Mesendoderm (in vitro differentiated cells): ENCODE measurements at regions not wholly inside any gene's neighbourhood (a gene's known extent, or its start where the extent isn't known, plus 50 kb on each side); places are given as distances from the start of the nearest gene placed in this dataset.

Experiments
- DNase-seq: peaks from one replicate; pipeline ENCODE4 v3.0.0; 2013
- H2AK5ac ChIP-seq: 2 replicates; pipeline ENCODE4 v1.6.1; 2013; ENCODE audit warnings: low read length, inconsistent platforms
- H2BK120ac ChIP-seq: 2 replicates; pipeline ENCODE4 v1.6.1; 2013; ENCODE audit warnings: low read depth, mild to moderate bottlenecking, low read length, moderate library complexity, mixed read lengths
- H2BK15ac ChIP-seq: replicated peaks from 2 replicates; pipeline ENCODE4 v1.6.1; 2013; ENCODE audit warnings: low read depth, mild to moderate bottlenecking, moderate library complexity
- H2BK5ac ChIP-seq: 2 replicates; pipeline ENCODE4 v1.6.1; 2013; ENCODE audit warnings: low read length, inconsistent platforms
- H3K18ac ChIP-seq: 2 replicates; pipeline ENCODE4 v1.6.1; 2013; ENCODE audit warnings: mild to moderate bottlenecking, low read length, mixed read lengths
- H3K23ac ChIP-seq: one replicate; pipeline ENCODE4 v1.6.1; 2013; ENCODE audit warnings: low read length
- H3K27ac ChIP-seq: 2 replicates; pipeline ENCODE4 v1.5.1; 2013; ENCODE audit warnings: low read depth, mild to moderate bottlenecking, inconsistent platforms, low read length, moderate library complexity
- H3K27me3 ChIP-seq: 2 replicates; pipeline ENCODE4 v1.6.1; 2013; ENCODE audit warnings: low read length, control low read depth, mild to moderate bottlenecking, inconsistent platforms; ENCODE audit not compliant: insufficient read depth, poor library complexity
- H3K36me3 ChIP-seq: 2 replicates; pipeline ENCODE4 v1.6.1; 2013; ENCODE audit warnings: low read length, inconsistent platforms; ENCODE audit not compliant: control insufficient read depth, insufficient read depth
- H3K4ac ChIP-seq: one replicate; pipeline ENCODE4 v1.6.1; 2013; ENCODE audit warnings: low read depth, mild to moderate bottlenecking, low read length, moderate library complexity
- H3K4me1 ChIP-seq: 2 replicates; pipeline ENCODE4 v1.6.1; 2013; ENCODE audit warnings: low read depth, low read length, inconsistent platforms; ENCODE audit not compliant: control insufficient read depth
- H3K4me2 ChIP-seq: 2 replicates; pipeline ENCODE4 v1.6.1; 2013; ENCODE audit warnings: low read length
- H3K4me3 ChIP-seq: 2 replicates; pipeline ENCODE4 v1.5.1; 2013; ENCODE audit warnings: mild to moderate bottlenecking, low read length
- H3K56ac ChIP-seq: one replicate; pipeline ENCODE4 v1.6.1; 2013; ENCODE audit warnings: low read length
- H3K79me1 ChIP-seq: 2 replicates; pipeline ENCODE4 v1.6.1; 2013; ENCODE audit warnings: low read length, inconsistent platforms
- H3K79me2 ChIP-seq: 2 replicates; pipeline ENCODE4 v1.6.1; 2013; ENCODE audit warnings: mild to moderate bottlenecking, low read length; ENCODE audit not compliant: control insufficient read depth, insufficient read depth
- H3K9ac ChIP-seq: 2 replicates; pipeline ENCODE4 v1.6.1; 2013; ENCODE audit warnings: low read length, inconsistent platforms
- H4K5ac ChIP-seq: one replicate; pipeline ENCODE4 v1.6.1; 2013; ENCODE audit warnings: low read length
- H4K8ac ChIP-seq: one replicate; pipeline ENCODE4 v1.6.1; 2013; ENCODE audit warnings: low read depth, mild to moderate bottlenecking, control low read depth, low read length, moderate library complexity
- WGBS: extraction: QIAGEN DNeasy Blood & Tissue Kit; methylation state at CpG from one replicate; pipeline ENCODE4 v1.1.7; 2013; ENCODE audit warnings: low lambda C conversion rate, missing lambda C conversion rate; ENCODE audit not compliant: insufficient coverage; ENCODE audit errors: extremely low coverage; 5-methylcytosine and 5-hydroxymethylcytosine counted together

GRCh38 chr12:65615118-65615517, 209.2 kb upstream of the HMGA2 start:
- DNase-seq: no peak
- no peak overlapping the region for H4K8ac ChIP-seq

GRCh38 chr12:65616022-65616421, 208.3 kb upstream of the HMGA2 start:
- no peaks in the 10 kb centered on the region for H3K79me1 ChIP-seq
- H3K36me3 ChIP-seq: no peaks in the 10 kb centered on the region
- no peak overlapping the region for H4K8ac ChIP-seq
- H3K23ac ChIP-seq: no peak overlapping the region
- no peaks in the 10 kb centered on the region for H3K27me3 ChIP-seq
- no peak for DNase-seq
- no peak overlapping the region for H2BK120ac ChIP-seq
- no CpG with 5 or more reads among the region's 1 CpG for WGBS
- H4K5ac ChIP-seq: no peak overlapping the region
- no peak overlapping the region for H3K18ac ChIP-seq
- H3K4me2 ChIP-seq: no peak overlapping the region
- no peak overlapping the region for H3K9ac ChIP-seq
- no peaks in the 10 kb centered on the region for H3K79me2 ChIP-seq
- H3K4ac ChIP-seq: no peak overlapping the region
- no peak overlapping the region for H2AK5ac ChIP-seq
- no peak overlapping the region for H2BK15ac ChIP-seq
- H3K4me1 ChIP-seq: no peaks in the 10 kb centered on the region
- no peak overlapping the region for H3K27ac ChIP-seq
- no peak overlapping the region for H3K56ac ChIP-seq
- no peak overlapping the region for H3K4me3 ChIP-seq
- no peak overlapping the region for H2BK5ac ChIP-seq

More at GRCh38 chr12:65615118-65615517, 209.2 kb upstream of the HMGA2 start:
- no peak overlapping the region for H3K56ac ChIP-seq
- no peak overlapping the region for H3K4me2 ChIP-seq
- H3K18ac ChIP-seq: no peak overlapping the region
- H3K4ac ChIP-seq: no peak overlapping the region
- no peak overlapping the region for H2BK5ac ChIP-seq
- no peak overlapping the region for H4K5ac ChIP-seq
- no peak overlapping the region for H3K27ac ChIP-seq
- no peaks in the 10 kb centered on the region for H3K36me3 ChIP-seq
- no peak overlapping the region for H3K23ac ChIP-seq
- H3K9ac ChIP-seq: no peak overlapping the region
- H3K79me2 ChIP-seq: no peaks in the 10 kb centered on the region
- no peaks in the 10 kb centered on the region for H3K79me1 ChIP-seq
- no peak overlapping the region for H2AK5ac ChIP-seq
- H3K27me3 ChIP-seq: no peaks in the 10 kb centered on the region
- no peaks in the 10 kb centered on the region for H3K4me1 ChIP-seq
- no peak overlapping the region for H3K4me3 ChIP-seq
- no peak overlapping the region for H2BK15ac ChIP-seq
- WGBS: no CpG with 5 or more reads among the region's 2 CpGs
- H2BK120ac ChIP-seq: no peak overlapping the region

- no peak overlapping the region for H3K4me3 ChIP-seq
- no peak overlapping the region for H3K56ac ChIP-seq
- no peak overlapping the region for H3K9ac ChIP-seq
- H2BK120ac ChIP-seq: no peak overlapping the region
- no peaks in the 10 kb centered on the region for H3K79me2 ChIP-seq
- no peak overlapping the region for H2AK5ac ChIP-seq
- no peak overlapping the region for H3K4ac ChIP-seq
- no peaks in the 10 kb centered on the region for H3K36me3 ChIP-seq
- H3K4me2 ChIP-seq: no peak overlapping the region
- H3K4me1 ChIP-seq: no peaks in the 10 kb centered on the region
- no CpG with 5 or more reads among the region's 2 CpGs for WGBS
- H2BK5ac ChIP-seq: no peak overlapping the region
- H3K27ac ChIP-seq: no peak overlapping the region
- H3K23ac ChIP-seq: no peak overlapping the region
- no peak overlapping the region for H3K18ac ChIP-seq
- H4K8ac ChIP-seq: no peak overlapping the region
- H3K79me1 ChIP-seq: no peaks in the 10 kb centered on the region
- DNase-seq: no peak
- no peak overlapping the region for H2BK15ac ChIP-seq
- H4K5ac ChIP-seq: no peak overlapping the region
- H3K27me3 ChIP-seq: no peaks in the 10 kb centered on the region
These were observed 205.7 kb upstream of the HMGA2 start for GRCh38 chr12:65618588-65618987.

GRCh38 chr12:65619018-65619417, 205.3 kb upstream of the HMGA2 start:
- H3K56ac ChIP-seq: no peak overlapping the region
- H4K8ac ChIP-seq: no peak overlapping the region
- H3K79me1 ChIP-seq: no peaks in the 10 kb centered on the region
- H3K9ac ChIP-seq: no peak overlapping the region
- H3K27me3 ChIP-seq: no peaks in the 10 kb centered on the region
- no peak overlapping the region for H3K23ac ChIP-seq
- no peak overlapping the region for H2BK5ac ChIP-seq
- H3K27ac ChIP-seq: no peak overlapping the region
- no peak overlapping the region for H2AK5ac ChIP-seq
- WGBS: no CpG with 5 or more reads among the region's 4 CpGs
- H3K79me2 ChIP-seq: no peaks in the 10 kb centered on the region
- H3K4me2 ChIP-seq: no peak overlapping the region
- H3K36me3 ChIP-seq: no peaks in the 10 kb centered on the region
- H2BK15ac ChIP-seq: no peak overlapping the region
- H3K18ac ChIP-seq: no peak overlapping the region
- H2BK120ac ChIP-seq: no peak overlapping the region
- no peak for DNase-seq
- H3K4ac ChIP-seq: no peak overlapping the region
- no peak overlapping the region for H3K4me3 ChIP-seq
- H3K4me1 ChIP-seq: no peaks in the 10 kb centered on the region
- no peak overlapping the region for H4K5ac ChIP-seq

GRCh38 chr12:65620046-65620445, 204.2 kb upstream of the HMGA2 start:
- H2BK5ac ChIP-seq: no peak overlapping the region
- H2AK5ac ChIP-seq: no peak overlapping the region
- no CpG with 5 or more reads among the region's 1 CpG for WGBS
- H3K36me3 ChIP-seq: no peaks in the 10 kb centered on the region
- H4K8ac ChIP-seq: no peak overlapping the region
- H3K79me2 ChIP-seq: no peaks in the 10 kb centered on the region
- no peak overlapping the region for H3K56ac ChIP-seq
- H4K5ac ChIP-seq: no peak overlapping the region
- no peaks in the 10 kb centered on the region for H3K4me1 ChIP-seq
- no peak overlapping the region for H3K9ac ChIP-seq
- H3K79me1 ChIP-seq: no peaks in the 10 kb centered on the region
- H3K4me2 ChIP-seq: no peak overlapping the region
- no peak overlapping the region for H2BK120ac ChIP-seq
- no peak overlapping the region for H3K4ac ChIP-seq
- no peak overlapping the region for H3K23ac ChIP-seq
- H3K18ac ChIP-seq: no peak overlapping the region
- no peak overlapping the region for H3K27ac ChIP-seq
- no peaks in the 10 kb centered on the region for H3K27me3 ChIP-seq
- no peak overlapping the region for H3K4me3 ChIP-seq
- no peak for DNase-seq
- H2BK15ac ChIP-seq: no peak overlapping the region

GRCh38 chr12:65622056-65622455, 202.2 kb upstream of the HMGA2 start:
- Histone ChIP-seq H2BK120ac (no peak overlapping the region), H2AK5ac (no peak overlapping the region), H3K27me3 (no peaks in the 10 kb centered on the region), H3K4me3 (no peak overlapping the region), H3K27ac (no peak overlapping the region), H2BK5ac (no peak overlapping the region), H3K4ac (no peak overlapping the region), H3K79me1 (no peaks in the 10 kb centered on the region), H3K4me1 (no peaks in the 10 kb centered on the region), H4K8ac (no peak overlapping the region), H4K5ac (no peak overlapping the region), H2BK15ac (no peak overlapping the region), H3K36me3 (no peaks in the 10 kb centered on the region), H3K18ac (no peak overlapping the region), H3K9ac (no peak overlapping the region), H3K4me2 (no peak overlapping the region), H3K79me2 (no peaks in the 10 kb centered on the region), H3K23ac (no peak overlapping the region), H3K56ac (no peak overlapping the region)
- no CpG with 5 or more reads among the region's 6 CpGs for WGBS
- DNase-seq: no peak
